Pons (tissue), 1 donor: ENCODE measurements at regions not wholly inside any gene's neighbourhood (a gene's known extent, or its start where the extent isn't known, plus 50 kb on each side); places are given as distances from the start of the nearest gene placed in this dataset.
"Not testable (repeated sequence)": the region's sequence is repeated elsewhere in the genome, so short reads cannot be mapped to it uniquely, and the experiment has no call there.

Experiments
- DNase-seq: peaks from one replicate; pipeline ENCODE4 v3.0.0-alpha.2; 2016; ENCODE audit warnings: low spot score

- no peak for DNase-seq
Observed at GRCh38 chr3:20552605-20553275, 366.7 kb upstream of the SGO1 start.

- DNase-seq, result not testable (repeated sequence)
Observed at GRCh38 chr3:20547361-20548269, 361.6 kb upstream of the SGO1 start.

DNA sequence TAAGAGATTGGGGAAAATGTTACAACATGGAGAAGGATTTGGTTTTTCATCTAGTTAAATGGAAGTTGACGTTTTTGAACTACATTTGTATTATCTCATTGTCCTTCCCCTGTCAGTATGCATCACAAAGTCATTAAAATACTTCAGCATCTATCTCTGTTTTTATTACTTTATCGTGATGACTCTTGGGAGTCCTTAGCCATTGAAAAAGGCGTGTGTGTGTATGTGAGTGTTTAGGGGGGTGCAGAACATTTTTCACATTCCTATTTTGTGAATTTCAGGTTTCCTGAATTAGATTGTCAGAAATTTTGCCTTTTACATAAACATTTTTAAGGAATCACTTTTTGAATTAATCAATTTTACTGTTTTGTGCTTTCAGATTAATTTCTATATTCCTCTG, 360.6 kb upstream of the SGO1 start:
- DNase-seq, result no peak

GRCh38 chr3:20543535-20544226, 357.7 kb upstream of the SGO1 start:
- DNase-seq, result no peak

- no peak for DNase-seq
Observed at GRCh38 chr3:20540066-20540465, 354.1 kb upstream of the SGO1 start.

DNA sequence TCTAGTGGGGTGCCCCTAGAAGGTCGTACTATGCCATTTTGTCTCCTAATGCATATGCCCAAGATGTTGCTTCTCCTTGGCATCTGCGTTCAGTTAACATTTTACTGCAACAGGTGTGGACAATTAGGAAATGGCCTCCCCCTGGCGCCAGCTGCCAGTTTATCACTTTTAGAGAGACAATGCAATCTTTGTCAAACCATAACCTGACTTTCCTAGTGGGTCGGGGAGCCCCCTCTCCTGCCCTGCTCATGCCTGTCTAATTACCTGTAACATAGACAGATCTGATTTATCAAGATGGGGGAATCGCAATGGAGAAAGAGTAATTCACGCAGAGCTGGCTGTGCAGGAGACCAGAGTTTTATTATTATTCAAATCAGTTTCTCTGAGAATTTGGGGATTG, 353.7 kb upstream of the SGO1 start:
- no peak for DNase-seq

GRCh38 chr3:20537234-20537633, 351.2 kb upstream of the SGO1 start:
- no peak for DNase-seq

DNA sequence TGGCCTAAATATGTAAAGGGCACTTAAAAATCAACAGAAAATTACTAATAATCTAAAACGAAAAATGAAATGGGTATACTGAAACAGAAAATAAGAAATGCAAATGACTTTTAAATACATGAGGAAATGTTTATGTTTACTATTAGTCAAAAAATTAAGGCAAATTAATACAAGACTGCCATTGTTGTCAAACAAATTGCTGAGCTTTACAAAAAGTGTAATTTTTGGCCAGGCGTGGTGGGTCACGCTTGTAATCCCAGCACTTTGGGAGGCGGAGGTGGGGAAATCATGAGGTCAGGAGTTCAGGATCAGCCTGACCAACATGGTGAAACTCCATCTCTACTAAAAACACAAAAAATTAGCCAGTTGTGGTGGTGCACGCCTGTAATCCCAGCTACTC, 343.9 kb upstream of the SGO1 start:
- no peak for DNase-seq

DNA sequence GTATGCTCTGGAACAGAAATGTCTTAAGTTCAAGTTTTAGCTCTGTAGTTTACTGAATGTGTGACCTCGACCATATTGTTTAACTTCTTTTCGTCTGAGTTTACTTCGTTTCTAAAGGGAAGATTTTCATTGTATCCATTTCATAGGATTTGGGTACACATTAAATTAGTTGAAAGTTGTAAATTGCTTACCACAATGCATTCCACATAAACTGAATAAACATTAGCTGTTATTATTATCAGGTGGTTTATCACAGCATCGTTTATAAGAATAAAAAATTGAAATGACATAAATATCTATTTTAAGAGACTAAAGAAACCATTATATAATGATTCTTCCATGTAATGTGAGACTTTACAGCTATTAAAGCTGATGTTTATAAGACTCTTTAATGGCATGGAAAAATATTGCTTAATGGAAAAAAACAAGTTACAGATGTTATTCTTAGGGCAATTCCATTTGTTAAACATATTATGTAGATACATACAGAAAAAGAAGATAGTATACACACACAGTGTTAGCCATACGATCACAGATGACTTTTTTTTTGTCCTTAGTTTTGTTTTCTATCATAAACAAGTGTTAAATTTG, 342.3 kb upstream of the SGO1 start:
- no peak for DNase-seq

DNA sequence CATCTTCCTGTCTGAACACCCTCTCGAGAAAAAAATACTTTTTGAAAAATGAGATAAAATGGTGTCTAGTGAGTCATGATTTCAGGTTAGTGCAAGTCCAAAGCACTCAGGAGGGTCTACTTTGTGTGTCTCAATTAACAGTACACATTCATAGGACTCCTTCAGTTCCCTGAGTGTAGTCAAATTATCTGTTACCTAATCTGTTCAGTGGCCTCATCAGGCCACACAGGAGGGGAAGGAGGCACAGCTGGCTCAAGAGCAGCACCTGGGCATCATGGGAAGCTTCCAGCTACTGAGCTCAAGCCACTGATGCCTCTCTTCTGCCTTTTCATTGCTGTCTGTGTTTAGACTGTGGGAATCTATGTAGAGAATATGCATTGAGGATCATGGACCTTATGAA, 341.4 kb upstream of the SGO1 start:
- no peak for DNase-seq

- DNase-seq, result no peak
Observed at GRCh38 chr3:20524328-20524727, 338.3 kb upstream of the SGO1 start.

DNA sequence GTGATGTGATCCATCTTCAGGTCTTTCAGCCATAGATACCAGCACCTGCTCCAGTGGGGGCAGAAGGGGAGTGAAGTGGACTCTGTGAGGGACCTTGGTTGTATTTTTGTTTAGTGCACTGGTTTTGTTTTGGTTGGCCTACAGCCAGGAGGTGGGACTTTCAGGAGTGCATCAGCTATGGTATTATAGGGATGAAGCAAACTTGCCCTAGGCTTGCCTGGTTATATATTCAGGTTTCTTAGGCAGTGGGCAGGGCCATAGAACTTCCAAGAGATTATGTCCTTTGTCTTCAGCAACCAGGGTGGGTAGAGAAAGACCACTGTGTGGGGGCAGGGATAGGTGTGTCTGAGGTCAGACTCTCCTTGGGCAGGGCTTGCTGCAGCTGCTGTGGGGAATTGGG, 337.3 kb upstream of the SGO1 start:
- no peak for DNase-seq

DNA sequence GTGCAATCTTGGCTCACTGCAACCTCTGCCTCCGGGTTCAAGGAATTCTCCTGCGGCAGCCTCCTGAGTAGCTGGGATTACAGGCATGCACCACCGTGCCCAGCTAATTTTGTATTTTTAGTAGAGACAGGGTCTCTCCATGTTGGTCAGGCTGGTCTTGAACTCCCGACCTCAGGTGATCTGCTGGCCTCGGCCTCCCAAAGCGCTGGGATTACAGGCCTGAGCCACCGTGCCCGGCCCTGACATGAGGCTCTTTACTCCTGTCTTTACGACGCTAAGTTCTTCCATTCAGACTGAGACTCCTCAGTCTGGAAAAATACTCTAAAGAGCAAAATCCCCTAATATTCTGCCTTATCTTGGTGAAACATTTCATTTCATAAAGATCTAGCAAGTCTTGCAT, 331.3 kb upstream of the SGO1 start:
- DNase-seq, result not testable (repeated sequence)

DNA sequence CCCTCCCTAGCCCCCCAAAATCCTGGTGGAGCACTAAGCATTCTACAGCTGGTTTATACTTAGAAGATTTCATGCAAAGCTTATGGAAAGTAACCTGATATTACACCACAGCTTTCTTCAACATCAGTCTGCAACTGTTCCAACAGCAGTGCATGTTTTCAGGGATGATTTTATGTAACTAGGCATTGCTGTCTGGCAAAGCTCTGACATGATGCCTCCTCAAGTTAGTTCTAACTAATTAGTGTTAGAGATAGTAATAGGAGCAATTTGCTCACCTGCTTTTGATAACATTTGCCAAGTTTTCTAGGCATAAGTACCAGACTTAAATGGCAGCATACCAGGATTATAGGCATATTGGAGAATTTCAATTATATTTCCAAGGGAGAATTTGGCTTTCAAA, 330.3 kb upstream of the SGO1 start:
- no peak for DNase-seq

DNA sequence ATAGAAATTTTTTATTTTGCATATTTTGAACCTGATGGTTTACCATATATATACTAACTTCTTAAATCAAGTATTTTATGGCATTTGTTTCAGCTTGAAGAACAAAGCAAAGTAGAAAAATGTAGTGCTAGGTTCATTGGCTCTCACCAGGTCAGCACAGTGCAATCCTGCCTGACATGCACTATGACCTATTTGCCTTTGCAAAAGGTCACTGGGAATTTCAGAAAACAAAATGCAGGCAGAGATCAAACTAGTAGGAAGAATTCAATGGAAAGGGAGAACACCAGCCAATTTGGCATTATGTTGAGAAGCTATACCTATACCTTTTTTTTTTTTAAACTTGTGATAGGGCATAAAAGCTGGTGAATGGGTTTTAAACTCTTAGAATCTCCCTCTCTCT, 329.8 kb upstream of the SGO1 start:
- DNase-seq, result no peak

- DNase-seq, result peak; percentile 62
Observed at GRCh38 chr3:20511863-20512505, 326.0 kb upstream of the SGO1 start.

- no peak for DNase-seq
Observed at GRCh38 chr3:20510396-20510795, 324.4 kb upstream of the SGO1 start.

- DNase-seq, result no peak
Observed at GRCh38 chr3:20503394-20504082, 317.5 kb upstream of the SGO1 start.

DNA sequence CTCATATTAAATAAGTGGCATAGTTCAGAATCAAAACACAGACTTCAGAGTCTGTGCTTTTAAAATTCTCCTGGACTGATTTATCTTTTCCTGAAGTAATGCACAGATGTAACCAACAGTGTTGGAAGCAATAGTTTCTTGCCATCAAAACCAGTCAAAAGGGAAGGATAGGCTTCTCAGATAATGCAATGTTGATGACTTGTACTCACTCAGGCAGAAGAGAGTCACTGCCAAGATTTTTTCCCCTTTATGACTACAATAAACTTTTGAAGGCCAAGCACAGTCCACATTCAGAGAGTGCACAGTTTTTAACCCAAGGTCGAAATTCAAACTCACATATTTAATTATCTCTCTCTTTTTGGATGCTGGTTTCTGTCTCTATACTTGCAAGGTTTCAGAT, 305.0 kb upstream of the SGO1 start:
- DNase-seq, result no peak

DNA sequence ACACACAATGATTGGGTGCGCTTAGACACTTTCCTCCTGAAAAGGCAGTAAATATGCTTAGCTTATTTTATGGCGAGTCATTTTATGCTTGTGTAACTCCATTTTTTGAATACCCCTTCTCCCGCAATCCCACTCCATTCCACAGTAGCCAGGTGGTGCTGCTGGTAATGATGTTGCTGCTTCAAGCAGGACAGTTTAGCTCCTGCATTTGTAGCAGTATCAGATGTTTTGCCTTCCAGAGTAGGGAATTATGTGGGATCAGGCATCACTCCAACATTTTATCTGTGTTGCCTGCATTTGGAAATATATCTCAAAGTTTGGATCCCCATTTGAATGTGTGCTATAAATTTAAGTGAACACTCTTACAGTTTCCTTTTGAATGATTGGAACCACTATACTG, 302.1 kb upstream of the SGO1 start:
- DNase-seq, result no peak

- DNase-seq, result no peak
Observed at GRCh38 chr3:20484126-20484525, 298.1 kb upstream of the SGO1 start.
